ENCODE measurements at regions not wholly inside any gene's neighbourhood (a gene's known extent, or its start where the extent isn't known, plus 50 kb on each side); places are given as distances from the start of the nearest gene placed in this dataset.

GRCh38 chr6:6790393-6790792, 201.9 kb downstream of the LY86 start:
- intact Hi-C loops (cut with micrococcal nuclease): no loop called here
- Histone ChIP-seq H3K27ac (replicated peaks) (no peak overlapping the region), H3K27me3 (ENCODE audit: low read depth) (no peaks in the 10 kb centered on the region)

GRCh38 chr6:6790891-6791290, 202.4 kb downstream of the LY86 start:
- Histone ChIP-seq H3K27ac (replicated peaks) (no peak overlapping the region), H3K9me3 (replicated peaks) (no peaks in the 10 kb centered on the region), H3K4me1 (no peaks in the 10 kb centered on the region), H3K4me3 (no peak overlapping the region), H3K36me3 (no peaks in the 10 kb centered on the region), H3K27me3 (ENCODE audit: low read depth) (no peaks in the 10 kb centered on the region)
- DNase-seq: no peak
- intact Hi-C loops (cut with micrococcal nuclease): no loop called here
- no peak for TF ChIP-seq CTCF (IDR thresholded peaks at IDR 0.05; ENCODE audit: borderline replicate concordance)

More at GRCh38 chr6:6790393-6790792, 201.9 kb downstream of the LY86 start:
- TF ChIP-seq CTCF (IDR thresholded peaks at IDR 0.05; ENCODE audit: borderline replicate concordance): no peak
- Histone ChIP-seq H3K4me3 (no peak overlapping the region), H3K36me3 (no peaks in the 10 kb centered on the region), H3K4me1 (no peaks in the 10 kb centered on the region), H3K9me3 (replicated peaks) (no peaks in the 10 kb centered on the region)
- no peak for DNase-seq

GRCh38 chr6:6793388-6794250, 205.1 kb downstream of the LY86 start:
- no peak for DNase-seq
- Histone ChIP-seq H3K4me1 (no peaks in the 10 kb centered on the region), H3K4me3 (no peak overlapping the region), H3K9me3 (replicated peaks) (no peaks in the 10 kb centered on the region), H3K36me3 (no peaks in the 10 kb centered on the region), H3K27ac (replicated peaks) (no peak overlapping the region), H3K27me3 (ENCODE audit: low read depth) (no peaks in the 10 kb centered on the region)
- no peak for TF ChIP-seq CTCF (IDR thresholded peaks at IDR 0.05; ENCODE audit: borderline replicate concordance)
- intact Hi-C loops (cut with micrococcal nuclease): no loop called here

GRCh38 chr6:6795393-6795792, 206.9 kb downstream of the LY86 start:
- intact Hi-C loops (cut with micrococcal nuclease): no loop called here
- no peaks in the 10 kb centered on the region for H3K36me3 ChIP-seq
- H3K4me3 ChIP-seq: no peak overlapping the region
- H3K4me1 ChIP-seq: no peaks in the 10 kb centered on the region
- DNase-seq: no peak
- no peak for TF ChIP-seq CTCF (IDR thresholded peaks at IDR 0.05; ENCODE audit: borderline replicate concordance)
- no peaks in the 10 kb centered on the region for H3K9me3 ChIP-seq (replicated peaks)
- no peaks in the 10 kb centered on the region for H3K27me3 ChIP-seq (ENCODE audit: low read depth)
- no peak overlapping the region for H3K27ac ChIP-seq (replicated peaks)

- Histone ChIP-seq H3K27ac (replicated peaks) (no peak overlapping the region), H3K9me3 (replicated peaks) (no peaks in the 10 kb centered on the region), H3K36me3 (no peaks in the 10 kb centered on the region), H3K4me1 (no peaks in the 10 kb centered on the region), H3K4me3 (no peak overlapping the region), H3K27me3 (ENCODE audit: low read depth) (no peaks in the 10 kb centered on the region)
- intact Hi-C loops (cut with micrococcal nuclease): no loop called here
- no peak for DNase-seq
- TF ChIP-seq CTCF (IDR thresholded peaks at IDR 0.05; ENCODE audit: borderline replicate concordance): no peak
These were observed 208.3 kb downstream of the LY86 start for GRCh38 chr6:6796818-6797217.

All from left ventricle myocardium inferior (tissue), 1 donor.